Suprapubic skin (tissue), 3 donors: ENCODE measurements at regions not wholly inside any gene's neighbourhood (a gene's known extent, or its start where the extent isn't known, plus 50 kb on each side); places are given as distances from the start of the nearest gene placed in this dataset.

Experiments used
- CTCF ChIP-seq, 2 donors: fragments of 200-600 bp in 1 of 2; fragments of 450-650 bp in 1 of 2; sonication (generic) in 1 of 2; IDR thresholded peaks; one replicate each; pipeline ENCODE4 v1.5.1; 2016 to 2019; ENCODE audit warnings: antibody characterized with exemption in 2 of 2, mild to moderate bottlenecking in 1 of 2, moderate library complexity in 1 of 2
- EP300 ChIP-seq: sonication (generic); formaldehyde crosslinking; IDR thresholded peaks from one replicate; pipeline ENCODE4 v1.6.1; 2017; ENCODE audit warnings: antibody characterized with exemption
- POLR2A ChIP-seq, 2 donors: fragments of 450-650 bp; IDR thresholded peaks; one replicate each; pipeline ENCODE4 v1.6.1; 2017; ENCODE audit warnings: antibody characterized with exemption in 2 of 2, mild to moderate bottlenecking in 2 of 2, moderate library complexity in 2 of 2

- TF ChIP-seq CTCF (IDR thresholded peaks at IDR 0.05), result no peak
- TF ChIP-seq POLR2A (IDR thresholded peaks at IDR 0.05), result no peak
- no peak for TF ChIP-seq EP300
Measured at GRCh38 chr5:123249446-123249845, 160.4 kb downstream of the PRDM6 start.
